ENCODE measurements at regions not wholly inside any gene's neighbourhood (a gene's known extent, or its start where the extent isn't known, plus 50 kb on each side); places are given as distances from the start of the nearest gene placed in this dataset.

DNA sequence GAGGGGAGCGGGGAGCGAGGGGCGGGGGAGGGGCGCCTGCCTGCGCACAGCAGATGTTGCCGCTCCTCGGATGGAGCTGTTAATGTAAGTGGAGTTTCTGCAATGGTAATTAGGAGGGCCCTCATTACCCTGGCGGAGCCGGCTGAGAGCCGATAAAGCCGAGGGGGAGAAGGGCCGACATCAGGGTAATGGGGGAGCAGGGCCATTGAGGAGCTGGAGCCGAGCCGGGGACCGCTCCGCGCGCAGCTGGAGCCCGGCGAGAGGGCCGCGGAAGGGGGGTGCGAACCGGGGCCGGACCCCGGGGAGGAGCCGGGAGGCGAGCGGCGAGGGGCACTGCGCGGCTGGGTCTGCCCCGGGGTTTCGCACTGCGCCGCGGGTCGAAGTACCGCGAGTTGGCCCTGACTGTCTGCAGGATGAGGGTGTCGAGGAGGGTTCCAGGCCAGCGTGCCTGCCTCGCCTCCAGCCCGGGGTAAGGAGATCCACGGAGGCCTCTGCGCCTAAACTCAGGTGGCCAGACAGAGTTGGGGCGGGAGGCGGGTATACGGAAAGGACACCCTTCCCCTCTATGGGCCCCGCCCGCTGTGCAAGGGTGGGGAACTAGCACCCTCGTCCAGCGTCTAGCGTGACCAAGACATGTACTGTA lies 55.0 kb upstream of the LBX1 start:
- no peak overlapping the region for H4K8ac ChIP-seq (ENCODE audit: low read depth, low read length)
- H3K23ac ChIP-seq (ENCODE audit: low read depth, low read length, poor library complexity), result no peak overlapping the region
- peaks cover 16 to 84% (median 63%) of the 10 kb centered on the region in 3 experiments for H3K27me3 ChIP-seq (ENCODE audit: control insufficient read depth in 3 of 3, insufficient read depth in 3 of 3, low read depth in 1 of 3, low read length in 3 of 3)
- no peaks in the 10 kb centered on the region for H3K9me3 ChIP-seq (replicated peaks in 1 of 2; ENCODE audit: control insufficient read depth in 2 of 2, insufficient read depth in 1 of 2, low read depth in 1 of 2, low read length in 2 of 2)
- peaks cover 8 to 34% of the 10 kb centered on the region in 2 donors for H3K4me1 ChIP-seq (ENCODE audit: control insufficient read depth in 2 of 2, insufficient read depth in 1 of 2, low read depth in 1 of 2, low read length in 2 of 2)
- no peak overlapping the region for H4K91ac ChIP-seq (ENCODE audit: low read depth, low read length, poor library complexity)
- H2AFZ ChIP-seq (ENCODE audit: low read length), result peak overlapping the region; percentile 64
- peak overlapping the region in 1 of 2 donors; percentile 7 for H3K4me3 ChIP-seq (ENCODE audit: low read length in 2 of 2)
- H3K4ac ChIP-seq (ENCODE audit: low read length), result no peak overlapping the region
- H3K4me2 ChIP-seq (ENCODE audit: insufficient read depth, low read length, poor library complexity, severe bottlenecking), result peak overlapping the region; percentile 47
- H3K36me3 ChIP-seq (replicated peaks in 1 of 2; ENCODE audit: control insufficient read depth in 2 of 2, insufficient read depth in 2 of 2, low read length in 2 of 2), result no peaks in the 10 kb centered on the region
- peak overlapping the region; percentile 73 for H2BK15ac ChIP-seq (ENCODE audit: low read length)
- no peak overlapping the region for H2BK12ac ChIP-seq (ENCODE audit: low read length)
- H2BK120ac ChIP-seq (ENCODE audit: low read depth, low read length), result no peak overlapping the region
- DNase-seq (ENCODE audit: low spot score), result no peak
- peak overlapping the region; percentile 79 for H2AK5ac ChIP-seq (ENCODE audit: low read depth, low read length)
- H3K18ac ChIP-seq (ENCODE audit: low read length), result peak overlapping the region; percentile 95
- peak overlapping the region; percentile 78 for H3K14ac ChIP-seq (ENCODE audit: low read length)
- H3K27ac ChIP-seq (replicated peaks; ENCODE audit: low read length), result no peak overlapping the region
- H3K9ac ChIP-seq (ENCODE audit: low read depth, low read length, poor library complexity), result peak overlapping the region; percentile 46
- peak overlapping the region; percentile 59 for H2BK5ac ChIP-seq (ENCODE audit: low read length)
- no CpG with 5 or more reads among the region's 54 CpGs for WGBS, 2 donors (ENCODE audit: extremely low coverage in 2 of 2, insufficient read length in 2 of 2, insufficient replicate concordance in 1 of 2)
- no peaks in the 10 kb centered on the region for H3K79me1 ChIP-seq (ENCODE audit: low read depth, low read length)

DNA sequence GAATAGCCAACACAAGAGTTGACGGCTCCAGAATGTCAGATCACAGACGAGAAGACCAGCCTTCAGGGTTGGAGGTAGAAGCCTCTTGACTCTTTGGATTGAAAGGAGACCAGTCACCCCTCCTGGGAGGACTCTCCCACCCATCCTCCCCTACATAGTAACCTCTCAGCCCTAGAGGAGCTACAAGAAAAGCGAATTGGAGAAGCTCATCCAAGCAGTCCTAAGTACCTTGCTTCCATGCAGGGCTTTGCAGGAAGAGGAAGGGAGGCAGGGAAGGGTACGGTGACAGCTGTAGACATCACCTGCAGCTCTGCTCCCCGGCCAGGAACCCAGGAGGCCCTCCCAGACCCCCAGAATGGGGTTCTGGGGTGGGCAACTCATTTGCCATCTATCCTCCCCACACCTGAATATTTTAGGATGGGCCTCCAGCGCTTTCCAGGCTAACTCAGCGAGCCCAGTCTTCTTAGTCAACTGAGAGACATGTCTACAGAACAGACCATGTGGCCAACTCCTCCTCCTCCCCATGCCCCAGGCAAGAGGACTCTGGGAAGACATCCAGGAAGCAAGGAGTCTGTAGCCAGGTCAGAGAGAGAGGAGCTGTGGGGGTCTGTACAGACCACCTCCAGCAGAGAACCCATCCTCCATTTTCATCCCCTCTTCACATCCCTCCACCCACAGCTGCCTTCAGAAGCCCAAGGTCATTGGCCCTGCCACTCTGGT lies 55.6 kb upstream of the LBX1 start:
- no peak overlapping the region for H3K4ac ChIP-seq (ENCODE audit: low read length)
- no peak overlapping the region for H4K8ac ChIP-seq (ENCODE audit: low read depth, low read length)
- H3K27ac ChIP-seq (replicated peaks; ENCODE audit: low read length), result no peak overlapping the region
- peak overlapping the region; percentile 83 for H2AK5ac ChIP-seq (ENCODE audit: low read depth, low read length)
- no peak overlapping the region for H2BK12ac ChIP-seq (ENCODE audit: low read length)
- H3K9ac ChIP-seq (ENCODE audit: low read depth, low read length, poor library complexity), result peak overlapping the region; percentile 46
- peak overlapping the region; percentile 95 for H3K18ac ChIP-seq (ENCODE audit: low read length)
- H4K91ac ChIP-seq (ENCODE audit: low read depth, low read length, poor library complexity), result no peak overlapping the region
- peak overlapping the region; percentile 47 for H3K4me2 ChIP-seq (ENCODE audit: insufficient read depth, low read length, poor library complexity, severe bottlenecking)
- peak overlapping the region; percentile 59 for H2BK5ac ChIP-seq (ENCODE audit: low read length)
- peak overlapping the region; percentile 73 for H2BK15ac ChIP-seq (ENCODE audit: low read length)
- H3K4me3 ChIP-seq (ENCODE audit: low read length in 2 of 2), result no peak overlapping the region
- no peak overlapping the region for H2BK120ac ChIP-seq (ENCODE audit: low read depth, low read length)
- no peak overlapping the region for H3K23ac ChIP-seq (ENCODE audit: low read depth, low read length, poor library complexity)
- no peak for DNase-seq (ENCODE audit: low spot score)
- H3K36me3 ChIP-seq (replicated peaks in 1 of 2; ENCODE audit: control insufficient read depth in 2 of 2, insufficient read depth in 2 of 2, low read length in 2 of 2), result no peaks in the 10 kb centered on the region
- peaks cover 8 to 34% of the 10 kb centered on the region in 2 donors for H3K4me1 ChIP-seq (ENCODE audit: control insufficient read depth in 2 of 2, insufficient read depth in 1 of 2, low read depth in 1 of 2, low read length in 2 of 2)
- no peaks in the 10 kb centered on the region for H3K9me3 ChIP-seq (replicated peaks in 1 of 2; ENCODE audit: control insufficient read depth in 2 of 2, insufficient read depth in 1 of 2, low read depth in 1 of 2, low read length in 2 of 2)
- H3K79me1 ChIP-seq (ENCODE audit: low read depth, low read length), result no peaks in the 10 kb centered on the region
- H3K27me3 ChIP-seq (ENCODE audit: control insufficient read depth in 3 of 3, insufficient read depth in 3 of 3, low read depth in 1 of 3, low read length in 3 of 3), result peaks cover 19 to 89% (median 70%) of the 10 kb centered on the region in 3 experiments
- no peak overlapping the region for H2AFZ ChIP-seq (ENCODE audit: low read length)
- no peak overlapping the region for H3K14ac ChIP-seq (ENCODE audit: low read length)
- no CpG with 5 or more reads among the region's 7 CpGs for WGBS, 2 donors (ENCODE audit: extremely low coverage in 2 of 2, insufficient read length in 2 of 2, insufficient replicate concordance in 1 of 2)

DNA sequence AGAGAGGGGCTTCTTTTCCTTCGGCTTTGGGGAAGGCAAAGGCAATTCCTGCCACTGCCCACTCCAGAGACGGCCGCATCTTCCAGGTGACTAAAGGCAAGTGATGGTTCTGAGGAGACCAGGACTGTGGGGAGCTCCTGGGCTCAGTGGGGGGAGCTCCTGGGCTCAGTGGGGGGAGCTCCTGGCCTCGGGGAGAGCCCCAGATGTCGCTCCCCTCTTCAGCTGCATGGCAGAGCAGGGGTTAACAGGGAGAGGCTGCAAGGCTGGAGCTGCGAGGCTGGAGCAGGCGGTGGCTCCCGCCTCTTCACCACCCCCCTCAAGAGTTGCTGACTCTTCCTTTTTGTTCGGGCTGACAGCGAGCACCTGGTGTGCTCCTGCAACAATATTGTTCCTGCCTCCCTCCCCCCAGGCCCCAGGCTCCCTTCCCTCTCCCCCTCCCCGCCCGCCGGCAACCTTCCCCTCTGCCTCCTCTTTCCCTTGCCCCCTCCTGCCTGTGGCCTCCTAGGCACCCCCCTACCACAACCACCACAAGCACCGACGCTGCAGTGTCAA lies 56.3 kb upstream of the LBX1 start:
- peaks cover 10 to 41% of the 10 kb centered on the region in 2 donors for H3K4me1 ChIP-seq (ENCODE audit: control insufficient read depth in 2 of 2, insufficient read depth in 1 of 2, low read depth in 1 of 2, low read length in 2 of 2)
- no peak overlapping the region for H3K23ac ChIP-seq (ENCODE audit: low read depth, low read length, poor library complexity)
- H3K4ac ChIP-seq (ENCODE audit: low read length), result no peak overlapping the region
- WGBS, 2 donors (ENCODE audit: extremely low coverage in 2 of 2, insufficient read length in 2 of 2, insufficient replicate concordance in 1 of 2), result no CpG with 5 or more reads among the region's 15 CpGs
- H4K8ac ChIP-seq (ENCODE audit: low read depth, low read length), result no peak overlapping the region
- no peaks in the 10 kb centered on the region for H3K9me3 ChIP-seq (replicated peaks in 1 of 2; ENCODE audit: control insufficient read depth in 2 of 2, insufficient read depth in 1 of 2, low read depth in 1 of 2, low read length in 2 of 2)
- H4K91ac ChIP-seq (ENCODE audit: low read depth, low read length, poor library complexity), result no peak overlapping the region
- peak overlapping the region; percentile 16 for H2BK5ac ChIP-seq (ENCODE audit: low read length)
- H3K4me2 ChIP-seq (ENCODE audit: insufficient read depth, low read length, poor library complexity, severe bottlenecking), result peak overlapping the region; percentile 29
- H2AFZ ChIP-seq (ENCODE audit: low read length), result no peak overlapping the region
- peaks cover 21 to 95% (median 77%) of the 10 kb centered on the region in 3 experiments for H3K27me3 ChIP-seq (ENCODE audit: control insufficient read depth in 3 of 3, insufficient read depth in 3 of 3, low read depth in 1 of 3, low read length in 3 of 3)
- no peak overlapping the region for H2BK12ac ChIP-seq (ENCODE audit: low read length)
- peak overlapping the region; percentile 83 for H2AK5ac ChIP-seq (ENCODE audit: low read depth, low read length)
- H2BK15ac ChIP-seq (ENCODE audit: low read length), result no peak overlapping the region
- H3K4me3 ChIP-seq (ENCODE audit: low read length in 2 of 2), result no peak overlapping the region
- H3K18ac ChIP-seq (ENCODE audit: low read length), result peak overlapping the region; percentile 92
- no peaks in the 10 kb centered on the region for H3K79me1 ChIP-seq (ENCODE audit: low read depth, low read length)
- H3K27ac ChIP-seq (replicated peaks; ENCODE audit: low read length), result no peak overlapping the region
- DNase-seq (ENCODE audit: low spot score), result no peak
- no peak overlapping the region for H3K9ac ChIP-seq (ENCODE audit: low read depth, low read length, poor library complexity)
- no peak overlapping the region for H2BK120ac ChIP-seq (ENCODE audit: low read depth, low read length)
- no peak overlapping the region for H3K14ac ChIP-seq (ENCODE audit: low read length)
- H3K36me3 ChIP-seq (replicated peaks in 1 of 2; ENCODE audit: control insufficient read depth in 2 of 2, insufficient read depth in 2 of 2, low read length in 2 of 2), result no peaks in the 10 kb centered on the region

All from neuronal stem cell (in vitro differentiated cells).